ENCODE measurements at regions not wholly inside any gene's neighbourhood (a gene's known extent, or its start where the extent isn't known, plus 50 kb on each side); places are given as distances from the start of the nearest gene placed in this dataset.

DNA sequence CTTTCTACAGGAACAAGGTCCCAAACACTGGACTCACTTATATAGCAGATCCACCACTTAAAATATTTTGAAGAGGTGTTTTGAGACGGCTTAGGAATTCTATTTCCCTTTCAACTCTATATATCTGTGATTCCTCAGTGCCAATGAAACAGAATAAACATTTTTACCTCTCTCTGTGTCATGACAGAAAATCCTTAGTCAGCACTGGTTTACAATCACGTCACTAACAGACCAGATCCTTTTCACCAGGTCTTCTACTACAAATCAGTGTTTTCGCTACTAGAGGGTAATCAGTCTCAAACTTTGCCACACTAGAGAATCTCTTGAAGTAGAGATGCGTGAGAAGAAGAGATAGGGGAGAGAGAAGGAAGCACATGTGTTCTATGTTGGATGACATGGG, 325.6 kb downstream of the SS18 start:
- no peak for TF ChIP-seq CTCF (conservative IDR thresholded peaks at IDR 0.05; ENCODE audit: low read depth, low read length)
- no peak for TF ChIP-seq EZH2 (IDR thresholded peaks at IDR 0.05; ENCODE audit: low read length, unreplicated experiment)
- TF ChIP-seq EZH2phosphoT487 (IDR thresholded peaks at IDR 0.05; ENCODE audit: borderline replicate concordance, low read length), result no peak
